ENCODE measurements at regions not wholly inside any gene's neighbourhood (a gene's known extent, or its start where the extent isn't known, plus 50 kb on each side); places are given as distances from the start of the nearest gene placed in this dataset.
"Not testable (repeated sequence)": the region's sequence is repeated elsewhere in the genome, so short reads cannot be mapped to it uniquely, and the experiment has no call there.

DNA sequence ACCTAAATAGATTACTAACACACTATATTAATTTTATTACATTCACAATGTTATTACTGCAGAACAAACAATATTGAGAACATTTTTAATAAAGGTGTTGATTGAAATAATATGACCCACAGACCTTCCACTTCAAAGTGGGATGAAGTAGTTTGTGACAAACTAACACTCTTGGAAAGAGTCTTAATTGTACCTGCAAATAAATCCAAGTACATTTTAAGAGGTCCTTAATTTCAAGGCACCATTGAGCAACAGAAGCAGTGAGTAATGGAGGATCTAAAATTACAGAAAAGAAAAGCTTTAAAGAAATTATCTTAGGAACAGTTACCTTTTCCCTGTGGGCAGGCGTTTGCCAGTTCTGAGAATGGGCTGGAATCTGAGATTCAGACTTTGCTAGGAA lies 140.2 kb downstream of the MMUT start:
- no peak overlapping the region for H3K27ac Mint-ChIP-seq (ENCODE audit: unreplicated experiment)
- peaks cover 2% of the 10 kb centered on the region for H3K27me3 Mint-ChIP-seq (ENCODE audit: unreplicated experiment)
- H3K36me3 Mint-ChIP-seq (ENCODE audit: low read depth, unreplicated experiment), result no peaks in the 10 kb centered on the region
- TF ChIP-seq, protein P1, sequence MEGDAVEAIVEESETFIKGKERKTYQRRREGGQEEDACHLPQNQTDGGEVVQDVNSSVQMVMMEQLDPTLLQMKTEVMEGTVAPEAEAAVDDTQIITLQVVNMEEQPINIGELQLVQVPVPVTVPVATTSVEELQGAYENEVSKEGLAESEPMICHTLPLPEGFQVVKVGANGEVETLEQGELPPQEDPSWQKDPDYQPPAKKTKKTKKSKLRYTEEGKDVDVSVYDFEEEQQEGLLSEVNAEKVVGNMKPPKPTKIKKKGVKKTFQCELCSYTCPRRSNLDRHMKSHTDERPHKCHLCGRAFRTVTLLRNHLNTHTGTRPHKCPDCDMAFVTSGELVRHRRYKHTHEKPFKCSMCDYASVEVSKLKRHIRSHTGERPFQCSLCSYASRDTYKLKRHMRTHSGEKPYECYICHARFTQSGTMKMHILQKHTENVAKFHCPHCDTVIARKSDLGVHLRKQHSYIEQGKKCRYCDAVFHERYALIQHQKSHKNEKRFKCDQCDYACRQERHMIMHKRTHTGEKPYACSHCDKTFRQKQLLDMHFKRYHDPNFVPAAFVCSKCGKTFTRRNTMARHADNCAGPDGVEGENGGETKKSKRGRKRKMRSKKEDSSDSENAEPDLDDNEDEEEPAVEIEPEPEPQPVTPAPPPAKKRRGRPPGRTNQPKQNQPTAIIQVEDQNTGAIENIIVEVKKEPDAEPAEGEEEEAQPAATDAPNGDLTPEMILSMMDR (IDR thresholded peaks at IDR 0.05; ENCODE audit: unreplicated experiment), result no peak
- peaks cover 5% of the 10 kb centered on the region for H3K4me1 Mint-ChIP-seq (ENCODE audit: unreplicated experiment)
- H3K4me3 Mint-ChIP-seq (ENCODE audit: unreplicated experiment), result no peak overlapping the region
- H3K9me3 Mint-ChIP-seq (ENCODE audit: unreplicated experiment), result no peaks in the 10 kb centered on the region
- DNase-seq (ENCODE audit: low spot score), result no peak

DNA sequence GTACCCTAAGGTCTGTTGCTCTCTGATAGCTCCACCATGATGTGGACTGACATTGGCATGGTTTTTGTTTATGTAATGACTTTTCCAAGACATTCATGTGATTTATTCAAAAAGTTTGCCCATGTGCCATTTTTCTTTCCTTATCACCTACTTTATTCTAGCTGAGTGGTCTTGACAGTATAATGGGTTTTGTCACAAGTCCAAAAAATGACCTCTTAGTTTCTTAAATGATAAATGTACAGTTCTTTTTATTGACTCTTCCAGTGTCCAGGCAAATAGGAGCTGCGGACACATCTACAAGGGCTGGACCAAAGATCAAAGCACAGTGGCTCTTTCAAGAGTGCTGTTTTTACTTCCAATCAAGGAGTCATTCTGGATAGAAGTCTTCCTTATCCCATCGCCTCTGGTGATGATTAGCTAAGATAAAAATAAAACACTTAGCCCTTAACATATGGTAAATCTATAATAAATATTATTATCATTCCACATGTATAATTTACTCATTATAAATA lies 141.4 kb downstream of the MMUT start:
- Mint-ChIP-seq H3K4me3 (ENCODE audit: unreplicated experiment) (no peak overlapping the region), H3K9me3 (ENCODE audit: unreplicated experiment) (no peaks in the 10 kb centered on the region), H3K27me3 (ENCODE audit: unreplicated experiment) (peaks cover 2% of the 10 kb centered on the region), H3K36me3 (ENCODE audit: low read depth, unreplicated experiment) (no peaks in the 10 kb centered on the region), H3K27ac (ENCODE audit: unreplicated experiment) (no peak overlapping the region), H3K4me1 (ENCODE audit: unreplicated experiment) (peaks cover 5% of the 10 kb centered on the region)
- no peak for DNase-seq (ENCODE audit: low spot score)
- TF ChIP-seq, protein P1 (IDR thresholded peaks at IDR 0.05; ENCODE audit: unreplicated experiment), result no peak

DNA sequence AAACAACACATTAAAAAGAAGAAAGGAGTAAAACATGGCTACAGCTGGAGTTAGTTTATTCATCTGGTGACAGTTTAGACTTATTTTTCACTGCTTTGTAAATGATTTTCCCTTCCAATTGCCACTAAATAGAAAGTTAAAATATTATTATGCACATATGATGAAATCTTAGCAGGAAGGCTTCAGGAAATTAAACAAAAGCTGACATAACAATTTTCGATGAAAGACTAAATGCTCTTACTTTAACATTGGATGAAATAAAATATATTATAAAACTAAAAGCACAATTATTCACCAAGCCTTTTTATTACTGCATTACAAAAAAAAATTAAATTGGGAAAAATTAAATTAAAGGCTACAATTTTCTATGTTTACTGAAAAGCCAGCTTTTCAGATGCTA lies 158.0 kb downstream of the MMUT start:
- Mint-ChIP-seq H3K9me3 (ENCODE audit: unreplicated experiment) (no peaks in the 10 kb centered on the region), H3K27me3 (ENCODE audit: unreplicated experiment) (no peaks in the 10 kb centered on the region), H3K27ac (ENCODE audit: unreplicated experiment) (no peak overlapping the region), H3K4me1 (ENCODE audit: unreplicated experiment) (no peaks in the 10 kb centered on the region), H3K36me3 (ENCODE audit: low read depth, unreplicated experiment) (no peaks in the 10 kb centered on the region), H3K4me3 (ENCODE audit: unreplicated experiment) (no peak overlapping the region)
- TF ChIP-seq, protein P1 (IDR thresholded peaks at IDR 0.05; ENCODE audit: unreplicated experiment), result no peak
- no peak for DNase-seq (ENCODE audit: low spot score)

DNA sequence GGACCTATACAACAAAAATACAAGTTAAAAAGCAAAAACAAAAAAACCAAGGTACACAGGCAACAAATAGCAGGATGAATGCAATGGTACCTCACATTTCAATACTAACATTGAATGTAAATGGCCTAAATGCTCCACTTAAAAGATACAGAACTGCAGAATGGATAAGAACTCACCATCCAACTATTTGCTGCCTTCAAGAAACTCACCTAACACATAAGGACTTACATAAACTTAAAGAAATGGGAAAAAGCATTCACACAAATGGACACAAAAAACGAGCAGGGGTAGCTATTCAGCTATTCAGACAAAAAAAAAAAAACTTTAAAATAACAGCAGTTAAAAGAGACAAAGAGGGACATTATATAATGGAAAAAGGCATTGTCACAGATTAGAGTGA lies 158.7 kb downstream of the MMUT start:
- H3K4me1 Mint-ChIP-seq (ENCODE audit: unreplicated experiment); DNase-seq (ENCODE audit: low spot score); H3K36me3 Mint-ChIP-seq (ENCODE audit: low read depth, unreplicated experiment); H3K4me3 Mint-ChIP-seq (ENCODE audit: unreplicated experiment); H3K9me3 Mint-ChIP-seq (ENCODE audit: unreplicated experiment); H3K27me3 Mint-ChIP-seq (ENCODE audit: unreplicated experiment); H3K27ac Mint-ChIP-seq (ENCODE audit: unreplicated experiment): not testable (repeated sequence)

DNA sequence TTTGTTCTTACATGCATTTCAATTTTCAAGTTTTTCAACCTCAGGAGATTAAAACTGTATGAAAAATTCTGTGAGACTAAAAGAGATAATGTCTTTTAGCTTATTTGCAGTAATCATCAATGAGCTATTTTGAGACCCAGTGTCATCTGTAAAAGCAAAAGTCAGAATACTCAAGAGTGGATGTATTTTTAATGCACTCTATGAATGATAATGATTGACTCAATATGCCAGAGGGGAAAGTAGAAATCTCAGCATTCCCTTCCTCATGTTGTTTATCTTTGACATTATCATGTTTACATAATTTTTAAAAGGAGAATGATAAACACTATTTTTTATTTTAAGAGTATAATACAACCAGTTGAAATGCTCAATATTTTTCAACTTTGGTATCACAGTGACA lies 162.1 kb downstream of the MMUT start:
- Mint-ChIP-seq H3K9me3 (ENCODE audit: unreplicated experiment) (no peaks in the 10 kb centered on the region), H3K27me3 (ENCODE audit: unreplicated experiment) (no peaks in the 10 kb centered on the region), H3K36me3 (ENCODE audit: low read depth, unreplicated experiment) (no peaks in the 10 kb centered on the region), H3K4me1 (ENCODE audit: unreplicated experiment) (no peaks in the 10 kb centered on the region), H3K27ac (ENCODE audit: unreplicated experiment) (no peak overlapping the region), H3K4me3 (ENCODE audit: unreplicated experiment) (no peak overlapping the region)
- no peak for DNase-seq (ENCODE audit: low spot score)
- TF ChIP-seq, protein P1 (IDR thresholded peaks at IDR 0.05; ENCODE audit: unreplicated experiment), result no peak

DNA sequence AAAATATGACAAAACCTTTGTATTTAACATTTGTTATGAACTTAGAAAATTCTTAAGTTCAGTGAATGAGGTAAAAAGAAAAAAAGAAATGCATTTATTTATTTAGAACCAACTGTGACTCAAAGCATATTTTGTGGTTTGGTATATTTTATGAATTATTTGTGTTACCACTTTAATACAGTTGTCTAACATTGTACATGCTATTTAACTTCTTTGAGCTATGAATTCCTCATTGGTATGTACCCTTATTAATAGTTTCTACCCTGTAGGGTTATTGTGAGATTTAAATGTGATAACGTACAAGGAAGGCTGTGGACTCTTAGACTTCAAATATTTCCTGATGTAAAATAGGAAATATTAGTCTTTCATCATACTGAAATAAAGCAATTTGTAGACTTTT lies 162.6 kb downstream of the MMUT start:
- no peaks in the 10 kb centered on the region for H3K4me1 Mint-ChIP-seq (ENCODE audit: unreplicated experiment)
- no peaks in the 10 kb centered on the region for H3K27me3 Mint-ChIP-seq (ENCODE audit: unreplicated experiment)
- H3K36me3 Mint-ChIP-seq (ENCODE audit: low read depth, unreplicated experiment), result no peaks in the 10 kb centered on the region
- H3K9me3 Mint-ChIP-seq (ENCODE audit: unreplicated experiment), result no peaks in the 10 kb centered on the region
- DNase-seq (ENCODE audit: low spot score), result no peak
- TF ChIP-seq, protein P1 (IDR thresholded peaks at IDR 0.05; ENCODE audit: unreplicated experiment), result no peak
- no peak overlapping the region for H3K27ac Mint-ChIP-seq (ENCODE audit: unreplicated experiment)
- H3K4me3 Mint-ChIP-seq (ENCODE audit: unreplicated experiment), result no peak overlapping the region
